Lung (tissue), 11 donors: ENCODE measurements at regions not wholly inside any gene's neighbourhood (a gene's known extent, or its start where the extent isn't known, plus 50 kb on each side); places are given as distances from the start of the nearest gene placed in this dataset.
A peak's percentile ranks its signal among the peaks of the same experiment; 100 is the strongest.

Source experiments
- ATAC-seq: fragments of 200-7000 bp; cut with Tn5 transposase; one replicate; pipeline ENCODE4 v1.9.1; 2020; ENCODE audit warnings: moderate number of reproducible peaks; ENCODE audit not compliant: insufficient read depth, low FRiP score
- DNase-seq, 3 donors: peaks; one replicate each; pipeline ENCODE4 v3.0.0-alpha.2; 2013 to 2017
- H3K27ac ChIP-seq, 2 donors: one replicate each; pipeline ENCODE4 v1.5.1; 2013; ENCODE audit warnings: mild to moderate bottlenecking in 2 of 2, moderate library complexity in 2 of 2, control low read depth in 1 of 2, inconsistent platforms in 1 of 2, low read depth in 1 of 2, low read length in 1 of 2
- H3K27me3 ChIP-seq, 3 donors: one replicate each; pipeline ENCODE4 v1.5.1; 2013; ENCODE audit warnings: low read length in 2 of 3; ENCODE audit not compliant: control insufficient read depth in 3 of 3, insufficient read depth in 3 of 3
- H3K36me3 ChIP-seq, 4 donors: one replicate each; pipeline ENCODE4 v1.5.1; 2013; ENCODE audit warnings: low read length in 4 of 4, mild to moderate bottlenecking in 1 of 4, moderate library complexity in 1 of 4; ENCODE audit not compliant: control insufficient read depth in 4 of 4, insufficient read depth in 4 of 4
- H3K4me1 ChIP-seq, 5 donors: one replicate each; pipeline ENCODE4 v1.5.1; 2013; ENCODE audit warnings: low read length in 5 of 5, mild to moderate bottlenecking in 2 of 5, moderate library complexity in 1 of 5; ENCODE audit not compliant: control insufficient read depth in 5 of 5, insufficient read depth in 5 of 5
- H3K4me3 ChIP-seq: one replicate; pipeline ENCODE4 v1.5.1; 2013; ENCODE audit warnings: mild to moderate bottlenecking, control low read depth, moderate library complexity
- H3K9ac ChIP-seq, 2 donors: one replicate each; pipeline ENCODE4 v1.5.1; 2013; ENCODE audit warnings: low read length in 2 of 2, control low read depth in 1 of 2; ENCODE audit not compliant: insufficient read depth in 1 of 2
- H3K9me3 ChIP-seq, 4 donors: one replicate each; pipeline ENCODE4 v1.5.1; 2013; ENCODE audit warnings: low read length in 3 of 4, mild to moderate bottlenecking in 1 of 4, moderate library complexity in 1 of 4; ENCODE audit not compliant: control insufficient read depth in 4 of 4, insufficient read depth in 3 of 4
- WGBS, 2 donors: extraction: QIAGEN DNeasy Blood & Tissue Kit; methylation state at CpG; one replicate each; pipeline ENCODE4 v1.1.7; 2013; 5-methylcytosine and 5-hydroxymethylcytosine counted together
- TF ChIP-seq, protein P1 (sequence below): IDR thresholded peaks from 2 replicates; pipeline ENCODE4 v1.5.1; 2012; ENCODE audit warnings: mild to moderate bottlenecking; ENCODE audit errors: control extremely low read depth, extremely low read depth
- donor health status: control.
- donor health status: control.
- donor health status: Bipolar disorder and iron deficiency.
- donor health status: healthy.
- donor health status: DM: yes; HTN: yes; CAD: no.

DNA sequence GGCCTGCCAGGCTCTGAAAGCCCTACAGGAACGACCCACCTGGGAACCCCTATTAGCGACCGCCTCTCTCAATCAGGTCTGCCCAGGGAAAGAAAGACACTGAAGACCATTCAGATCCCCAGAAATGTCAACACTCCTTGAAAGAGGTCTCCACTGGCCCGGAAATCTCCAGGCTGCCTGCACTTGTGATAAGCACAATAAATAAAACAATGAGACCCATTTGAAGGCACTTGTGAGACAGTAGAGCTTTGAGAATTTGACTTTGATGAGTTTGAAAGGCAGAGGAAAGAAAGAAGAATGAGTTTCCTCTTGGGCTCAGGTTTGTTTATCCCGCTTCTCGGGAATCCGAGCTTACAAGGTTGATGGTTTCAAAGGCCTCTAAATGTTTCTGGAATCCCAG is 416.3 kb downstream of the BUD13 start:
- no peaks in the 10 kb centered on the region for H3K36me3 ChIP-seq
- H3K9ac ChIP-seq: no peak overlapping the region
- H3K9me3 ChIP-seq: no peaks in the 10 kb centered on the region
- WGBS, 2 donors: 33 to 37% methylated on average over 7 of the region's 7 CpGs
- peaks cover 0 to 5% (median 0%) of the 10 kb centered on the region in 5 donors for H3K4me1 ChIP-seq
- H3K27ac ChIP-seq: no peak overlapping the region
- H3K4me3 ChIP-seq: no peak overlapping the region
- peak; percentile 26 to 54 (median 46) for DNase-seq
- no peak for ATAC-seq
- H3K27me3 ChIP-seq: no peaks in the 10 kb centered on the region
- TF ChIP-seq, protein P1, sequence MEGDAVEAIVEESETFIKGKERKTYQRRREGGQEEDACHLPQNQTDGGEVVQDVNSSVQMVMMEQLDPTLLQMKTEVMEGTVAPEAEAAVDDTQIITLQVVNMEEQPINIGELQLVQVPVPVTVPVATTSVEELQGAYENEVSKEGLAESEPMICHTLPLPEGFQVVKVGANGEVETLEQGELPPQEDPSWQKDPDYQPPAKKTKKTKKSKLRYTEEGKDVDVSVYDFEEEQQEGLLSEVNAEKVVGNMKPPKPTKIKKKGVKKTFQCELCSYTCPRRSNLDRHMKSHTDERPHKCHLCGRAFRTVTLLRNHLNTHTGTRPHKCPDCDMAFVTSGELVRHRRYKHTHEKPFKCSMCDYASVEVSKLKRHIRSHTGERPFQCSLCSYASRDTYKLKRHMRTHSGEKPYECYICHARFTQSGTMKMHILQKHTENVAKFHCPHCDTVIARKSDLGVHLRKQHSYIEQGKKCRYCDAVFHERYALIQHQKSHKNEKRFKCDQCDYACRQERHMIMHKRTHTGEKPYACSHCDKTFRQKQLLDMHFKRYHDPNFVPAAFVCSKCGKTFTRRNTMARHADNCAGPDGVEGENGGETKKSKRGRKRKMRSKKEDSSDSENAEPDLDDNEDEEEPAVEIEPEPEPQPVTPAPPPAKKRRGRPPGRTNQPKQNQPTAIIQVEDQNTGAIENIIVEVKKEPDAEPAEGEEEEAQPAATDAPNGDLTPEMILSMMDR: no peak

DNA sequence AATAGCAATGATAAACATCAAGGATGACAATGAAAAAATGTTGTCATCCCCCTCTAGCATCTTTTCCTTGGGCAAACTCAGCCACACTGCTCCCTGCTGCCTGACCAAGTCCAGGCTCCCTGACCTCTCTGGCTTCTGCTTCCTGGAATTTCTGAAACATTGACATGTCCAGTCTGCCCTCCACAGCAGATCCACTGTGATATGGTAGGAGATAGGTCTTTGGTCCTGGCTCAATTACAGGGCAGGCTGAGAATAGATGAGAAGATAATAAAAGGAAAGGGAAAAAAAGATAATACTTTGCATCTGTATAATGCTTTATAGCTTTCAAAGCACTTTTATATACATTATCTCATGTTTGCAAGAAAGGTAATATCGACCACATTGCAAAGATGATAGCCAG is 417.7 kb downstream of the BUD13 start:
- no peak for DNase-seq
- TF ChIP-seq, protein P1: no peak
- Histone ChIP-seq H3K4me3 (no peak overlapping the region), H3K27ac (no peak overlapping the region), H3K4me1 (peaks cover 0 to 3% (median 0%) of the 10 kb centered on the region in 5 donors), H3K9ac (no peak overlapping the region), H3K36me3 (no peaks in the 10 kb centered on the region), H3K9me3 (no peaks in the 10 kb centered on the region), H3K27me3 (no peaks in the 10 kb centered on the region)
- no peak for ATAC-seq
- 80 to 93% methylated on average over 1 of the region's 1 CpG for WGBS, 2 donors

DNA sequence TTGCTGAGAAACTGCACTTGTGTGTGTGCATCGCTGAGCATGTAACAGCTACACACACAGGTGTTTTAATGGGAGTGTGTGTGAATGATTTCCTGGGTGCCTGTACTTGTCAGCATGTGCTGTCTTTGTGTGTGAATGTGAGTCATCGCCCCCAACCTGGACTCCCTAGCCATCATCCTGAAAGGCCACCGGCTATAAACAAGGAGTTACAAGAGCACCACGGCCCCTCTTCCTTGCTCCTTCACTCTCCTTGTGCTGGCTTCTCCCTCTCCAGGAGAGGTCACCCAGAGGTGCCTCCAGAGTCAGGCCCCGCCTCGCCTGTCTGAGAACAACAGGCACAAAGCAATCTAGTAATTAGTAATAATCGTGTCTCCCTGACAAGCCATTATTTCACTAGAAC is 419.2 kb downstream of the BUD13 start:
- no peaks in the 10 kb centered on the region for H3K9me3 ChIP-seq
- H3K36me3 ChIP-seq: no peaks in the 10 kb centered on the region
- no peaks in the 10 kb centered on the region for H3K27me3 ChIP-seq
- TF ChIP-seq, protein P1: no peak
- no peak overlapping the region for H3K4me3 ChIP-seq
- 60 to 76% methylated on average over 7 of the region's 7 CpGs for WGBS, 2 donors
- DNase-seq: no peak
- no peak overlapping the region for H3K27ac ChIP-seq
- H3K9ac ChIP-seq: no peak overlapping the region
- peaks cover 0 to 4% (median 0%) of the 10 kb centered on the region in 5 donors for H3K4me1 ChIP-seq
- ATAC-seq: no peak

DNA sequence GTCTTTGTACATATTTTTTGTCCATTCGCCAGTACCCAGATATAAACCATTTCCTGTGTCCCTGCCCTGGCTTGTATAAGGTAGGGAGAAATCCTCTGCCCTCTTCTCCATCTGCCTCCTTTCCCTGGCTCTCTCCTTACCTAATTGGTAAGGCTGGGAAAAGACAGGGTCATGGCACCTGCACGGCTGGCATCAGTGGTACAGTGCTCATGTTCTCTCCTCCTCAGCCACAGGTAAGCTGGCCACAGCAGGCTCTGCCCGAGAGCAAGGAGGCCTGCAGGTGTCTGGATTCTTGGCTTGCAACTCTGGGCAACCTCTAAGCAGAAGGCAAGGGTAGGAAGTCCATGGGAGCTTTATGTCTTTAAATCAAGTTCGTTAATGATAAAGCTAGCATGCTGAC is 419.9 kb downstream of the BUD13 start:
- no peaks in the 10 kb centered on the region for H3K36me3 ChIP-seq
- H3K9ac ChIP-seq: no peak overlapping the region
- H3K27ac ChIP-seq: no peak overlapping the region
- no peaks in the 10 kb centered on the region for H3K27me3 ChIP-seq
- H3K4me3 ChIP-seq: no peak overlapping the region
- peaks cover 0 to 4% (median 0%) of the 10 kb centered on the region in 5 donors for H3K4me1 ChIP-seq
- H3K9me3 ChIP-seq: no peaks in the 10 kb centered on the region
- TF ChIP-seq, protein P1: no peak
- ATAC-seq: no peak
- 83 to 91% methylated on average over 4 of the region's 4 CpGs for WGBS, 2 donors
- no peak for DNase-seq
